PC-9 (cell line): ENCODE measurements at regions not wholly inside any gene's neighbourhood (a gene's known extent, or its start where the extent isn't known, plus 50 kb on each side); places are given as distances from the start of the nearest gene placed in this dataset.

Experiments
- BruUV-seq: library from RNA; stranded (reverse); fragments of 400-500 nt; replicated peaks from 2 replicates; lab custom pipeline; 2021; lab: Mats Ljungman, UMichigan
- CTCF ChIA-PET: fragments of 300-600 bp; sonication (Branson Sonifier 250); formaldehyde crosslinking; loops from one replicate; lab custom pipeline; 2022; ENCODE audit warnings: antibody characterized with exemption; lab: Charles Lee
- POLR2A ChIA-PET: fragments of 300-600 bp; sonication (Branson Sonifier 250); formaldehyde crosslinking; loops from one replicate; lab custom pipeline; 2022; ENCODE audit warnings: antibody characterized with exemption; ENCODE audit not compliant: unreplicated experiment; lab: Charles Lee
- DNase-seq, 2 experiments: peaks; one replicate each; pipeline versions ENCODE4 v3.0.0 to v3.0.0-alpha.2; 2015 to 2022; ENCODE audit warnings: mixed read lengths in 1 of 2
- H2AFZ ChIP-seq: fragments of 200-600 bp; sonication (generic); 2 replicates; pipeline ENCODE4 v1.8.1; 2017; ENCODE audit warnings: antibody characterized with exemption
- H3F3A ChIP-seq: fragments of 200-600 bp; sonication (generic); 2 replicates; pipeline ENCODE4 v1.8.1; 2017; ENCODE audit warnings: antibody characterized with exemption, mild to moderate bottlenecking, low read depth; ENCODE audit not compliant: insufficient read depth
- H3K27ac ChIP-seq: fragments of 200-600 bp; sonication (generic); 2 replicates; pipeline ENCODE4 v1.6.1; 2016; ENCODE audit warnings: mixed run types
- H3K27me3 ChIP-seq: fragments of 200-600 bp; sonication (generic); 2 replicates; pipeline ENCODE4 v1.6.1; 2016; ENCODE audit warnings: low read depth, mixed run types; ENCODE audit not compliant: insufficient read depth
- H3K36me3 ChIP-seq: fragments of 200-600 bp; sonication (generic); 2 replicates; pipeline ENCODE4 v1.6.1; 2016; ENCODE audit warnings: low read depth, mixed run types
- H3K4me1 ChIP-seq: fragments of 200-600 bp; sonication (generic); replicated peaks from 2 replicates; pipeline ENCODE4 v1.6.1; 2016; ENCODE audit warnings: mixed run types; ENCODE audit not compliant: insufficient read depth
- H3K4me2 ChIP-seq: fragments of 200-600 bp; sonication (generic); 2 replicates; pipeline ENCODE4 v1.6.1; 2017; ENCODE audit warnings: mixed run types
- H3K4me3 ChIP-seq: fragments of 200-600 bp; sonication (generic); 2 replicates; pipeline ENCODE4 v1.6.1; 2016; ENCODE audit warnings: mixed run types
- H3K79me2 ChIP-seq: fragments of 200-600 bp; sonication (generic); 2 replicates; pipeline ENCODE4 v1.6.1; 2017; ENCODE audit warnings: low read depth, mixed run types
- H3K9me2 ChIP-seq: fragments of 200-600 bp; sonication (generic); 2 replicates; pipeline ENCODE4 v1.8.1; 2017; ENCODE audit warnings: mild to moderate bottlenecking; ENCODE audit not compliant: insufficient read depth
- H3K9me3 ChIP-seq: fragments of 200-600 bp; sonication (generic); 2 replicates; pipeline ENCODE4 v1.8.1; 2016; ENCODE audit warnings: low read depth; ENCODE audit not compliant: insufficient read depth
- H4K20me1 ChIP-seq: fragments of 200-600 bp; sonication (generic); 2 replicates; pipeline ENCODE4 v1.8.1; 2017; ENCODE audit not compliant: insufficient read depth
- CTCF ChIP-seq: fragments of 200-600 bp; sonication (generic); conservative IDR thresholded peaks from 2 replicates; pipeline ENCODE4 v1.6.1; 2017; ENCODE audit warnings: mixed run types, antibody characterized with exemption, mild to moderate bottlenecking, moderate library complexity
- EZH2 ChIP-seq: fragments of 200-600 bp; sonication (generic); IDR thresholded peaks from 2 replicates; pipeline ENCODE4 v1.8.0; 2017; ENCODE audit warnings: antibody characterized with exemption, low read depth
- intact Hi-C: fragments of 100-400 bp; cut with micrococcal nuclease; formaldehyde crosslinking; loops from one replicate; pipeline ENCODE4 v1.10.0; 2022; ENCODE audit not compliant: unreplicated experiment

DNA sequence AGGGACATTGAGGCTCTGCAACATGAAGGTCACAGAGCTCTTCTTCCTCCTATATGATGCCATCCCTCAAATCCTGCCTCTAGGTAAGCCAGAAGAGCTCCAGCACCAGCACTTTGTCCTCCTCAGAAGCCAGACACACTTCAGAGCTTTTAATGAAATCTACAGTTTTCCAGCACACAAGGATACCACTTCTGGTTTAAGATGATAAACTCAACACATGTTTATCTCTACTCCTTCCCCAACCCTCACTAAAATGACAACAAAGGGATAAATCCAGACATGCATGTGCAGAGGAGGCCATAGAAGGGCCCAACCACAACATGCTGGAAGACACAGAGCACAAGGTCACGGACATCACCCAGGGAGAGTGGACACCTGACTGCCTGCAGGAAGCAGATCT lies 195.3 kb downstream of the USP12 start:
- Histone ChIP-seq H3K27me3 (0 out of 2 replicates have a peak, but pooled peaks cover 21% of the 10 kb centered on the region), H3K79me2 (no peaks in the 10 kb centered on the region), H2AFZ (no peak overlapping the region), H3K4me3 (no peak overlapping the region), H3K4me1 (no peaks in the 10 kb centered on the region), H3K4me2 (no peak overlapping the region), H3K36me3 (no peaks in the 10 kb centered on the region), H3K9me2 (no peaks in the 10 kb centered on the region), H3F3A (no peaks in the 10 kb centered on the region), H3K27ac (no peak overlapping the region), H4K20me1 (no peaks in the 10 kb centered on the region), H3K9me3 (no peaks in the 10 kb centered on the region)
- ChIA-PET POLR2A (interaction anchor here (0.7 kb wide), 1 partner anchor 296 kb away, joined by 4 read pairs; no protein-coding TSS in a partner anchor), CTCF (no interaction called here)
- no peak for DNase-seq
- BruUV-seq, result no TSS peak
- intact Hi-C loops, result no loop called here
- TF ChIP-seq CTCF, result no peak
- no peak for TF ChIP-seq EZH2

GRCh38 chr13:26973946-26974345 lies 197.7 kb downstream of the USP12 start:
- POLR2A ChIA-PET, result no interaction called here
- Histone ChIP-seq H3K9me2 (no peaks in the 10 kb centered on the region), H4K20me1 (no peaks in the 10 kb centered on the region), H3K4me2 (no peak overlapping the region), H3K36me3 (no peaks in the 10 kb centered on the region), H3K27me3 (0 out of 2 replicates have a peak, but pooled peaks cover 21% of the 10 kb centered on the region), H3F3A (no peaks in the 10 kb centered on the region), H3K27ac (no peak overlapping the region), H2AFZ (no peak overlapping the region), H3K79me2 (no peaks in the 10 kb centered on the region), H3K4me1 (no peaks in the 10 kb centered on the region), H3K4me3 (no peak overlapping the region), H3K9me3 (no peaks in the 10 kb centered on the region)
- no peak for DNase-seq
- intact Hi-C loops, result no loop called here
- CTCF ChIA-PET, result no interaction called here
- BruUV-seq, result no TSS peak
- TF ChIP-seq EZH2 (no peak), CTCF (no peak)

GRCh38 chr13:26973295-26973694 lies 198.3 kb downstream of the USP12 start:
- no peak for TF ChIP-seq EZH2
- TF ChIP-seq CTCF, result no peak
- no peak overlapping the region for H2AFZ ChIP-seq
- no peak overlapping the region for H3K27ac ChIP-seq
- H3K36me3 ChIP-seq, result no peaks in the 10 kb centered on the region
- H3K4me3 ChIP-seq, result no peak overlapping the region
- BruUV-seq, result no TSS peak
- H3K9me2 ChIP-seq, result no peaks in the 10 kb centered on the region
- H4K20me1 ChIP-seq, result no peaks in the 10 kb centered on the region
- H3K27me3 ChIP-seq, result 0 out of 2 replicates have a peak, but pooled peaks cover 21% of the 10 kb centered on the region
- ChIA-PET CTCF (no interaction called here), POLR2A (no interaction called here)
- H3K4me1 ChIP-seq, result no peaks in the 10 kb centered on the region
- H3F3A ChIP-seq, result no peaks in the 10 kb centered on the region
- DNase-seq, result no peak
- no peak overlapping the region for H3K4me2 ChIP-seq
- no peaks in the 10 kb centered on the region for H3K9me3 ChIP-seq
- intact Hi-C loops, result no loop called here
- H3K79me2 ChIP-seq, result no peaks in the 10 kb centered on the region
